ENCODE measurements at regions not wholly inside any gene's neighbourhood (a gene's known extent, or its start where the extent isn't known, plus 50 kb on each side); places are given as distances from the start of the nearest gene placed in this dataset.

DNA sequence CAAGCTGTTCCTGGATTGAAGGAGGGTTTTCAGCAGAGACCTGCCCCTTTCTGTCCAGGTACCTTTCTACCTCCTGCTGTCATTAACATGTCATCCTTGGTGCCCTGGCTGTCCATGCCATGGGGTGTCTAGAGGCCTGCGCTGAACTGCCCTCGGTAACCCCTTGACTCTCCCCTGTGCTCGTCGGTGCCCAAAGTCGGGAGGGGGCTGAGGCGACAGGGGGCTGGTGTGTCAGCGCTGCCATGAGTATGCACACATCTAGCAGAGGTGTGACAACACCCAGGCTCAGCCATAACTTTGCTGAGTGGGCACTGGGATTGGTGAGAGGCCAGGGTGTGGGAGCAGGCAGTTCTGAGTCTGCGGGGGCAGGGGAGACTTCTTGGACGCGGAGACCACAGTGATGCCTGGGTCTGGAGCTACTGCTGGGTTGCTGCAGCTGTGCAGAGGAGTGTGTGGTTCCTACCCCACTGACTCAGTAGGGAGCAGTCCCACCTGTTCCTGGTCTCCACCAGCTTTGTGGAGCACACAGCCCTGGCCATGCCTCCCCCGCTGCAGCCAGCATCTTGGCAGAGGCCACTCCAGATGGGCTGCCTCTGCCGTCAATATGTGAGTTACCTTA, 376.2 kb upstream of the SEMA3C start:
- Histone ChIP-seq H3K9ac (ENCODE audit: insufficient read depth, low read depth, low read length) (no peak overlapping the region), H2AFZ (ENCODE audit: low read length) (no peak overlapping the region), H3K4me2 (ENCODE audit: low read depth, low read length) (no peak overlapping the region), H4K20me1 (ENCODE audit: insufficient read depth, low read length) (no peaks in the 10 kb centered on the region), H3K27me3 (ENCODE audit: control insufficient read depth in 1 of 2, insufficient read depth in 2 of 2, low read length in 2 of 2) (no peaks in the 10 kb centered on the region), H3K79me2 (ENCODE audit: insufficient read depth, low read length) (no peaks in the 10 kb centered on the region), H3K36me3 (replicated peaks in 1 of 2; ENCODE audit: control insufficient read depth in 1 of 2, insufficient read depth in 2 of 2, low read length in 2 of 2) (no peaks in the 10 kb centered on the region), H3K9me3 (ENCODE audit: low read length) (no peaks in the 10 kb centered on the region), H3K4me1 (ENCODE audit: insufficient read depth, low read length) (no peaks in the 10 kb centered on the region), H3K27ac (ENCODE audit: extremely low read length, insufficient read depth, low read length) (no peak overlapping the region), H3K4me3 (replicated peaks in 1 of 3; ENCODE audit: insufficient read depth in 1 of 3, low read depth in 2 of 3, low read length in 3 of 3) (no peak overlapping the region)
- FAIRE-seq: no peak
- no TSS peak for BruUV-seq (replicated peaks)
- ChIA-PET CTCF (ENCODE audit: low intra/inter-chr PET ratio, low total read pairs) (no interaction called here), POLR2A (no interaction called here)
- no peak for DNase-seq (ENCODE audit: low spot score)
- ATAC-seq: no peak
- in situ Hi-C loops (cut with HindIII; ENCODE audit: extremely low pct_ligation_motif_present, low pct_unique_long_range_greater_than_20kb): no loop called here
- intact Hi-C loops (cut with micrococcal nuclease; ENCODE audit: unreplicated experiment): no loop called here
- no peak for TF ChIP-seq ZNF256 (CRISPR knock-in tag; conservative IDR thresholded peaks at IDR 0.05)
- no peak for TF ChIP-seq XBP1 (CRISPR knock-in tag; IDR thresholded peaks at IDR 0.05)
- no peak for TF ChIP-seq ASH2L (IDR thresholded peaks at IDR 0.05; ENCODE audit: insufficient read length, low read depth, low read length)
- TF ChIP-seq BCL3 (CRISPR knock-in tag; IDR thresholded peaks at IDR 0.05): no peak
- TF ChIP-seq, protein P1, sequence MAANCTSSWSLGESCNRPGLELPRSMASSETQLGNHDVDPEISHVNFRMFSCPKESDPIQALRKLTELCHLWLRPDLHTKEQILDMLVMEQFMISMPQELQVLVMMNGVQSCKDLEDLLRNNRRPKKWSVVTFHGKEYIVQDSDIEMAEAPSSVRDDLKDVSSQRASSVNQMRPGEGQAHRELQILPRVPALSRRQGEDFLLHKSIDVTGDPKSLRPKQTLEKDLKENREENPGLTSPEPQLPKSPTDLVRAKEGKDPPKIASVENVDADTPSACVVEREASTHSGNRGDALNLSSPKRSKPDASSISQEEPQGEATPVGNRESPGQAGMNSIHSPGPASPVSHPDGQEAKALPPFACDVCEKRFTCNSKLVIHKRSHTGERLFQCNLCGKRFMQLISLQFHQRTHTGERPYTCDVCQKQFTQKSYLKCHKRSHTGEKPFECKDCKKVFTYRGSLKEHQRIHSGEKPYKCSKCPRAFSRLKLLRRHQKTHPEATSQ (CRISPR knock-in tag; IDR thresholded peaks at IDR 0.05; ENCODE audit: borderline replicate concordance): no peak
- no peak for TF ChIP-seq PITX1 (CRISPR knock-in tag; IDR thresholded peaks at IDR 0.05)
- TF ChIP-seq, protein P2, sequence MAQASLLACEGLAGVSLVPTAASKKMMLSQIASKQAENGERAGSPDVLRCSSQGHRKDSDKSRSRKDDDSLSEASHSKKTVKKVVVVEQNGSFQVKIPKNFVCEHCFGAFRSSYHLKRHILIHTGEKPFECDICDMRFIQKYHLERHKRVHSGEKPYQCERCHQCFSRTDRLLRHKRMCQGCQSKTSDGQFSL (CRISPR knock-in tag; IDR thresholded peaks at IDR 0.05): no peak
- TF ChIP-seq, protein P3, sequence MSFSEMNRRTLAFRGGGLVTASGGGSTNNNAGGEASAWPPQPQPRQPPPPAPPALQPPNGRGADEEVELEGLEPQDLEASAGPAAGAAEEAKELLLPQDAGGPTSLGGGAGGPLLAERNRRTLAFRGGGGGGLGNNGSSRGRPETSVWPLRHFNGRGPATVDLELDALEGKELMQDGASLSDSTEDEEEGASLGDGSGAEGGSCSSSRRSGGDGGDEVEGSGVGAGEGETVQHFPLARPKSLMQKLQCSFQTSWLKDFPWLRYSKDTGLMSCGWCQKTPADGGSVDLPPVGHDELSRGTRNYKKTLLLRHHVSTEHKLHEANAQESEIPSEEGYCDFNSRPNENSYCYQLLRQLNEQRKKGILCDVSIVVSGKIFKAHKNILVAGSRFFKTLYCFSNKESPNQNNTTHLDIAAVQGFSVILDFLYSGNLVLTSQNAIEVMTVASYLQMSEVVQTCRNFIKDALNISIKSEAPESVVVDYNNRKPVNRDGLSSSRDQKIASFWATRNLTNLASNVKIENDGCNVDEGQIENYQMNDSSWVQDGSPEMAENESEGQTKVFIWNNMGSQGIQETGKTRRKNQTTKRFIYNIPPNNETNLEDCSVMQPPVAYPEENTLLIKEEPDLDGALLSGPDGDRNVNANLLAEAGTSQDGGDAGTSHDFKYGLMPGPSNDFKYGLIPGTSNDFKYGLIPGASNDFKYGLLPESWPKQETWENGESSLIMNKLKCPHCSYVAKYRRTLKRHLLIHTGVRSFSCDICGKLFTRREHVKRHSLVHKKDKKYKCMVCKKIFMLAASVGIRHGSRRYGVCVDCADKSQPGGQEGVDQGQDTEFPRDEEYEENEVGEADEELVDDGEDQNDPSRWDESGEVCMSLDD (CRISPR knock-in tag; IDR thresholded peaks at IDR 0.05; ENCODE audit: borderline replicate concordance): no peak
- whole genome bisulfite sequencing (ENCODE audit: low lambda C conversion rate): 13% methylated on average over 8 of the region's 12 CpGs

All from HepG2 (cell line).